Keratinocyte (primary cell): ENCODE measurements at regions not wholly inside any gene's neighbourhood (a gene's known extent, or its start where the extent isn't known, plus 50 kb on each side); places are given as distances from the start of the nearest gene placed in this dataset.

ENCODE experiments used
- DNase-seq: peaks from one replicate; pipeline ENCODE4 v3.0.0-alpha.2; 2011; ENCODE audit warnings: low read depth, missing footprints, low spot score
- FAIRE-seq: peaks from 2 replicates; lab custom pipeline; 2011; peaks lifted over from hg19 to GRCh38; lab: Jason Lieb, UNC
- H2AFZ ChIP-seq: 2 replicates; pipeline ENCODE4 v1.6.0; 2012; ENCODE audit warnings: low read length, control low read depth, inconsistent platforms; ENCODE audit not compliant: control insufficient read depth
- H3K27ac ChIP-seq: 2 replicates; pipeline ENCODE4 v1.5.1; 2011; ENCODE audit warnings: low read length; ENCODE audit not compliant: control insufficient read depth, insufficient read depth
- H3K27me3 ChIP-seq: 3 replicates; pipeline ENCODE4 v1.6.0; 2011; ENCODE audit warnings: low read length; ENCODE audit not compliant: control insufficient read depth, insufficient read depth; ENCODE audit errors: extremely low read depth
- H3K36me3 ChIP-seq, 2 experiments: 2 replicates in 1 of 2; 3 replicates in 1 of 2; pipeline ENCODE4 v1.5.1; 2011; ENCODE audit warnings: low read length in 2 of 2, mild to moderate bottlenecking in 1 of 2; ENCODE audit not compliant: control insufficient read depth in 2 of 2, insufficient read depth in 2 of 2; ENCODE audit errors: extremely low read depth in 1 of 2
- H3K4me1 ChIP-seq: 3 replicates; pipeline ENCODE4 v1.5.1; 2011; ENCODE audit warnings: low read length; ENCODE audit not compliant: control insufficient read depth, insufficient read depth; ENCODE audit errors: extremely low read depth
- H3K4me2 ChIP-seq: 3 replicates; pipeline ENCODE4 v1.6.0; 2011; ENCODE audit warnings: low read depth, low read length; ENCODE audit not compliant: control insufficient read depth, insufficient read depth; ENCODE audit errors: extremely low read depth
- H3K4me3 ChIP-seq, 3 experiments: fragments of 200-600 bp in 1 of 3; sonication (generic) in 1 of 3; 2 replicates in 2 of 3; 3 replicates in 1 of 3; pipeline ENCODE4 v1.5.1; 2011 to 2016; ENCODE audit warnings: low read length in 3 of 3, mild to moderate bottlenecking in 3 of 3, control low read depth in 2 of 3, inconsistent platforms in 1 of 3, low read depth in 1 of 3, mixed read lengths in 1 of 3, mixed run types in 1 of 3, moderate library complexity in 1 of 3; ENCODE audit not compliant: control insufficient read depth in 2 of 3, insufficient read depth in 2 of 3; ENCODE audit errors: extremely low read depth in 1 of 3
- H3K79me2 ChIP-seq: 2 replicates; pipeline ENCODE4 v1.6.0; 2012; ENCODE audit warnings: low read length; ENCODE audit not compliant: control insufficient read depth, insufficient read depth
- H3K9ac ChIP-seq: 3 replicates; pipeline ENCODE4 v1.6.0; 2011; ENCODE audit warnings: low read length; ENCODE audit not compliant: control insufficient read depth, insufficient read depth; ENCODE audit errors: extremely low read depth
- H3K9me1 ChIP-seq: 3 replicates; pipeline ENCODE4 v1.6.0; 2011; ENCODE audit warnings: low read length; ENCODE audit not compliant: control insufficient read depth, insufficient read depth; ENCODE audit errors: extremely low read depth
- H3K9me3 ChIP-seq: 2 replicates; pipeline ENCODE4 v1.5.1; 2012; ENCODE audit warnings: low read depth, low read length; ENCODE audit not compliant: control insufficient read depth
- H4K20me1 ChIP-seq: 3 replicates; pipeline ENCODE4 v1.6.0; 2011; ENCODE audit warnings: low read length; ENCODE audit not compliant: control insufficient read depth, insufficient read depth; ENCODE audit errors: extremely low read depth
- EZH2 ChIP-seq: IDR thresholded peaks from one replicate; pipeline ENCODE4 v1.6.1; 2012; ENCODE audit warnings: inconsistent platforms, mild to moderate bottlenecking, low read length, moderate library complexity
- dilution Hi-C: fragments of 300-500 bp; cut with MboI; formaldehyde crosslinking; loops from one replicate; pipeline ENCODE4 v1.7.0; 2020; ENCODE audit warnings: low sequenced_read_pairs; ENCODE audit not compliant: extremely low pct_ligation_motif_present
- TF ChIP-seq, protein P1 (sequence below), 3 experiments: IDR thresholded peaks in 1 of 3; conservative IDR thresholded peaks in 1 of 3; optimal IDR thresholded peaks in 1 of 3; 2 replicates in 2 of 3; 3 replicates in 1 of 3; pipeline versions ENCODE3 to v1.5.1; 2011; ENCODE audit warnings: low read length in 3 of 3, mild to moderate bottlenecking in 3 of 3, moderate library complexity in 2 of 3, control low read depth in 1 of 3, inconsistent platforms in 1 of 3; ENCODE audit not compliant: insufficient read depth in 2 of 3; ENCODE audit errors: extremely low read depth in 1 of 3

DNA sequence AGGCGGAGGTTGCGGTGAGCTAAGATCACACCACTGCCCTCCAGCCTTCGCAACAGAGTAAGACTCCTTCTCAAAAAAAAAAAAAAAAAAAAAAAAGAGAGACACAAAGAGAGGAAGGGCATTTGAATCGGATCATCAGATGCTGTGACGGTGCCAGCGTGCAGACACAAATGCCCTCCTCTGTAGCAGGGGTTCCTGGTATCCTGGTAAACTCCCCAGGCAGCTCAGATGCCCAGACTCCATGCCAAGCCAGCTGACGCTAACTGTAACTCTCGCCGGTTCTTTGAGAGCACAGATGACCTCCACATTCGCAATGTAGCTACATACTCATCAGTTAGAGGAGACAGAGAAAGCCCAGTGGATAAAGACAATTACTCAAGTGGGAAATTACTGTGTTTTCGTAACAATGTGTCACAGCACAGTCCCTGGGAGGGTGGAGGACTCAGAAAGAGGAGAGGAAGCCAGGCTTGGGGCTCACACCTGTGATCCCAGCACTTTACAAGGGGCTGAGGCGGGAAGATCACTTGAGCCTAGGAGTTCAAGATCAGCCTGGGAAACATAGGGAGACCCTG, 153.1 kb downstream of the BRD1 start:
- no peak overlapping the region for H3K4me3 ChIP-seq
- dilution Hi-C loops = no loop called here
- no peaks in the 10 kb centered on the region for H3K4me1 ChIP-seq
- H3K27me3 ChIP-seq = peaks cover 16% of the 10 kb centered on the region
- no peaks in the 10 kb centered on the region for H3K9me3 ChIP-seq
- TF ChIP-seq, protein P1, sequence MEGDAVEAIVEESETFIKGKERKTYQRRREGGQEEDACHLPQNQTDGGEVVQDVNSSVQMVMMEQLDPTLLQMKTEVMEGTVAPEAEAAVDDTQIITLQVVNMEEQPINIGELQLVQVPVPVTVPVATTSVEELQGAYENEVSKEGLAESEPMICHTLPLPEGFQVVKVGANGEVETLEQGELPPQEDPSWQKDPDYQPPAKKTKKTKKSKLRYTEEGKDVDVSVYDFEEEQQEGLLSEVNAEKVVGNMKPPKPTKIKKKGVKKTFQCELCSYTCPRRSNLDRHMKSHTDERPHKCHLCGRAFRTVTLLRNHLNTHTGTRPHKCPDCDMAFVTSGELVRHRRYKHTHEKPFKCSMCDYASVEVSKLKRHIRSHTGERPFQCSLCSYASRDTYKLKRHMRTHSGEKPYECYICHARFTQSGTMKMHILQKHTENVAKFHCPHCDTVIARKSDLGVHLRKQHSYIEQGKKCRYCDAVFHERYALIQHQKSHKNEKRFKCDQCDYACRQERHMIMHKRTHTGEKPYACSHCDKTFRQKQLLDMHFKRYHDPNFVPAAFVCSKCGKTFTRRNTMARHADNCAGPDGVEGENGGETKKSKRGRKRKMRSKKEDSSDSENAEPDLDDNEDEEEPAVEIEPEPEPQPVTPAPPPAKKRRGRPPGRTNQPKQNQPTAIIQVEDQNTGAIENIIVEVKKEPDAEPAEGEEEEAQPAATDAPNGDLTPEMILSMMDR (optimal IDR thresholded peaks at IDR 0.05 in 1 of 3, IDR thresholded peaks at IDR 0.05 in 1 of 3, conservative IDR thresholded peaks at IDR 0.05 in 1 of 3; ENCODE audit: extremely low read depth in 1 of 3, insufficient read depth in 2 of 3, low read length in 3 of 3) = no peak
- TF ChIP-seq EZH2 = no peak
- no peaks in the 10 kb centered on the region for H4K20me1 ChIP-seq
- H3K79me2 ChIP-seq = no peaks in the 10 kb centered on the region
- DNase-seq (no peak), FAIRE-seq (no peak)
- no peaks in the 10 kb centered on the region for H3K9me1 ChIP-seq
- H2AFZ ChIP-seq = no peak overlapping the region
- H3K9ac ChIP-seq = no peak overlapping the region
- no peaks in the 10 kb centered on the region for H3K36me3 ChIP-seq
- H3K27ac ChIP-seq = no peak overlapping the region
- no peak overlapping the region for H3K4me2 ChIP-seq

DNA sequence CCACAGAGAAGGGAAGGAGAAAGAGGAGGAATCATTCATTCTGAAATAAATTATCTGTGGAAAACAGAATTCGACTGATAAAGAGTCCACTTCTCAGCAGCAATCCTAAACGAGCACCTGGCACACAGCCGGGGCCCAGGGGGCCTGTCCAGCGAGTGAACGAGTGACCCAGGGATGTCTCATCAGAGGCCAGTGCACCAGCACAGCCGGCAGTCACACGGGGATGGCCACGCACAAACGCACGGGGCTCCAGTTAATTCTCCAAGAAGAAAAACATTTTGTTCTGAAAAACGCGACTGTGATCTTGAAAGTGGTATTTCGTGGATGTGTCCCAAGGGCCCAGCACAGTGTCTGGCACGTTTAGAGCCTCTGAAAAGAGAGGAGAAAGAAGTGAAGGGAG, 154.6 kb downstream of the BRD1 start:
- Histone ChIP-seq H3K27me3 (peaks cover 16% of the 10 kb centered on the region), H3K4me2 (no peak overlapping the region), H3K4me1 (no peaks in the 10 kb centered on the region), H3K9me1 (no peaks in the 10 kb centered on the region), H3K9me3 (no peaks in the 10 kb centered on the region), H3K4me3 (no peak overlapping the region), H3K9ac (no peak overlapping the region), H3K27ac (no peak overlapping the region), H2AFZ (no peak overlapping the region), H4K20me1 (no peaks in the 10 kb centered on the region), H3K79me2 (no peaks in the 10 kb centered on the region), H3K36me3 (no peaks in the 10 kb centered on the region)
- FAIRE-seq (no peak), DNase-seq (no peak)
- dilution Hi-C loops = no loop called here
- no peak for TF ChIP-seq EZH2
- TF ChIP-seq, protein P1 (optimal IDR thresholded peaks at IDR 0.05 in 1 of 3, IDR thresholded peaks at IDR 0.05 in 1 of 3, conservative IDR thresholded peaks at IDR 0.05 in 1 of 3; ENCODE audit: extremely low read depth in 1 of 3, insufficient read depth in 2 of 3, low read length in 3 of 3) = no peak
